PFSK-1 (cell line): ENCODE measurements at regions not wholly inside any gene's neighbourhood (a gene's known extent, or its start where the extent isn't known, plus 50 kb on each side); places are given as distances from the start of the nearest gene placed in this dataset.

Source experiments
- FOXP2 ChIP-seq: optimal IDR thresholded peaks from 2 replicates; pipeline ENCODE3; 2011; ENCODE audit warnings: borderline replicate concordance, control low read depth, inconsistent platforms; ENCODE audit not compliant: insufficient read depth; ENCODE audit errors: extremely low read length, extremely low read depth
- POLR2AphosphoS5 ChIP-seq: IDR thresholded peaks from 2 replicates; pipeline ENCODE4 v1.6.1; 2012; ENCODE audit warnings: low read depth, mild to moderate bottlenecking, control low read depth, low read length, moderate library complexity
- SIN3A ChIP-seq: IDR thresholded peaks from 2 replicates; pipeline ENCODE4 v1.6.1; 2012; ENCODE audit warnings: mild to moderate bottlenecking, low read length, moderate library complexity, borderline replicate concordance; ENCODE audit not compliant: insufficient read depth
- TAF1 ChIP-seq: IDR thresholded peaks from 2 replicates; pipeline ENCODE4 v1.6.1; 2012; ENCODE audit warnings: low read length, control low read depth, borderline replicate concordance; ENCODE audit not compliant: insufficient read depth

GRCh38 chr20:54290636-54291035 is 82.7 kb downstream of the PFDN4 start:
- TF ChIP-seq TAF1 (no peak), POLR2AphosphoS5 (no peak), SIN3A (no peak), FOXP2 (no peak)
